ENCODE measurements at regions not wholly inside any gene's neighbourhood (a gene's known extent, or its start where the extent isn't known, plus 50 kb on each side); places are given as distances from the start of the nearest gene placed in this dataset.
A peak's percentile ranks its signal among the peaks of the same experiment; 100 is the strongest.

- no peaks in the 10 kb centered on the region for H3K4me1 Mint-ChIP-seq
- H3K27ac Mint-ChIP-seq (ENCODE audit: low read depth): no peak overlapping the region
- H3K36me3 Mint-ChIP-seq (ENCODE audit: insufficient read depth): peaks cover 1% of the 10 kb centered on the region
- no peak overlapping the region for H3K4me3 Mint-ChIP-seq
- ATAC-seq (replicated peaks; ENCODE audit: extremely low read depth, poor library complexity, severe bottlenecking) (no peak), DNase-seq (ENCODE audit: low spot score in 2 of 2) (no peak)
- H3K27me3 Mint-ChIP-seq: no peaks in the 10 kb centered on the region
- no peaks in the 10 kb centered on the region for H3K9me3 Mint-ChIP-seq
These were observed 50.2 kb upstream of the CCND2 start for GRCh38 chr12:4223273-4223845.

DNA sequence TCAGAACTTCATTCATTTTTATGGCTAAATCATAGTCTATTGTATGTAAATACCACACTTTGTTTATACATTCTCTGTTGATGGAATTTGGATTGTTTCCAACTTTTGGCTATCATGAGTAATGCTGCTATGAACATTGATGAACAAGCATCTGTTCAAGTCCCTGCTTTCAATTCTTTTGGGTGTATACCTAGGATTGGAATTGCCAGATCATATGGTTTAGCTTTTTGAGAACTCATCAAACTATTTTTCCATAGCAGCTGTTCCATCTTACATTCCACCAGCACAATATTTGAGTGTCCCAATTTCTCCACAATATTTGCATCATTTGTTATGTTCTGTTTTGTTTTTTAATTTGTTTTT is 52.3 kb upstream of the CCND2 start:
- Mint-ChIP-seq H3K27ac (ENCODE audit: low read depth) (no peak overlapping the region), H3K27me3 (no peaks in the 10 kb centered on the region), H3K4me3 (no peak overlapping the region), H3K9me3 (no peaks in the 10 kb centered on the region), H3K36me3 (ENCODE audit: insufficient read depth) (peaks cover 1% of the 10 kb centered on the region), H3K4me1 (peaks cover 21% of the 10 kb centered on the region)
- no peak for DNase-seq (ENCODE audit: low spot score in 2 of 2)
- ATAC-seq (replicated peaks; ENCODE audit: extremely low read depth, poor library complexity, severe bottlenecking): no peak

- Mint-ChIP-seq H3K27me3 (no peaks in the 10 kb centered on the region), H3K27ac (ENCODE audit: low read depth) (no peak overlapping the region), H3K36me3 (ENCODE audit: insufficient read depth) (peaks cover 1% of the 10 kb centered on the region), H3K4me3 (no peak overlapping the region), H3K9me3 (no peaks in the 10 kb centered on the region), H3K4me1 (peaks cover 26% of the 10 kb centered on the region)
- ATAC-seq (replicated peaks; ENCODE audit: extremely low read depth, poor library complexity, severe bottlenecking): no peak
- no peak for DNase-seq (ENCODE audit: low spot score in 2 of 2)
These were observed 52.9 kb upstream of the CCND2 start for GRCh38 chr12:4220536-4221257.

DNA sequence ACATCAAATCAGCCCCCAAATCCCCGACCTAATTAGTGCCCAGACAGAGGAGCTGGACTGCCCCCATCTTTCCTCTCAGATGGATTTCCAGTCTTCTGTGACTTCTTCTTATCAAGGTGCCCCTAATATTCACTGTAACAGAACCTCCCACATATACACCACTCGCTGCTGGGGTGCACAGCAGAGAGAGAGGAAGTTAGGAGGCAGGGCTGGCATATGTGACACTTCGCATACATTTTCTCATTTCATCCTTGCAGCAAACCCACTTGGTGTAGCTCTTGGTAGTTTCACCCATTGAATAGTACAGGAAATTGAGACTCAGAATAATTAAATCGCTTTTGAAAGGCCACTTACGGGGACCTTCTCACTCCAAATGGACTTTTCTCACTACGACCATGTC is 56.5 kb upstream of the CCND2 start:
- ATAC-seq (replicated peaks; ENCODE audit: extremely low read depth, poor library complexity, severe bottlenecking) (peak; percentile 77), DNase-seq (ENCODE audit: low spot score in 2 of 2) (no peak)
- Mint-ChIP-seq H3K27me3 (no peaks in the 10 kb centered on the region), H3K27ac (ENCODE audit: low read depth) (peak overlapping the region; percentile 88), H3K4me3 (peak overlapping the region; percentile 52), H3K9me3 (no peaks in the 10 kb centered on the region), H3K4me1 (peaks cover 41% of the 10 kb centered on the region), H3K36me3 (ENCODE audit: insufficient read depth) (peaks cover 5% of the 10 kb centered on the region)

- no peaks in the 10 kb centered on the region for H3K27me3 Mint-ChIP-seq
- H3K4me1 Mint-ChIP-seq: peaks cover 41% of the 10 kb centered on the region
- H3K27ac Mint-ChIP-seq (ENCODE audit: low read depth): peak overlapping the region; percentile 88
- peak overlapping the region; percentile 52 for H3K4me3 Mint-ChIP-seq
- DNase-seq (ENCODE audit: low spot score in 2 of 2) (peak in 1 of 2 donors; percentile 9), ATAC-seq (replicated peaks; ENCODE audit: extremely low read depth, poor library complexity, severe bottlenecking) (no peak)
- H3K36me3 Mint-ChIP-seq (ENCODE audit: insufficient read depth): peaks cover 5% of the 10 kb centered on the region
- H3K9me3 Mint-ChIP-seq: no peaks in the 10 kb centered on the region
These were observed 57.2 kb upstream of the CCND2 start for GRCh38 chr12:4216187-4216927.

- Mint-ChIP-seq H3K27ac (ENCODE audit: low read depth) (peak overlapping the region; percentile 88), H3K4me3 (peak overlapping the region; percentile 59), H3K4me1 (peaks cover 41% of the 10 kb centered on the region), H3K9me3 (no peaks in the 10 kb centered on the region), H3K27me3 (no peaks in the 10 kb centered on the region), H3K36me3 (ENCODE audit: insufficient read depth) (peaks cover 4% of the 10 kb centered on the region)
- ATAC-seq (replicated peaks; ENCODE audit: extremely low read depth, poor library complexity, severe bottlenecking) (peak; percentile 53), DNase-seq (ENCODE audit: low spot score in 2 of 2) (peak in 1 of 2 donors; percentile 34)
These were observed 58.1 kb upstream of the CCND2 start for GRCh38 chr12:4215229-4216186.

DNA sequence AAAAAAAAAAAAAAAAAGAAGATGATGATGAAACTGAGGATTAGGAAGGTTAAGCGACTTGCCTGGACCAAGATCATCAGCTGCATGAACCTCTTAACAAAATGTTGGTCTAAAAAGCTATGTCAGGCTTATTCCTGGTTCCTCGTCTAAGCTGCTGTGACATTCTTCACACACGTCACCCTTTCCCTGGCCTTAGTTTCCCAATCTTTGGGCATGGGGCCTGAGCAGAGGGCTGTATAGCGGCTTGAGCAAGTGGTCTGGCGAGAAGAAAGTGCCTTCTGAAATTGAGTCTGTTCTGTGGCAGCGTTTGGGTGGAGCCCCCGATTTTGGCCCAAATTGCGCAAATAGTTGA is 58.7 kb upstream of the CCND2 start:
- H3K4me3 Mint-ChIP-seq: peak overlapping the region; percentile 59
- DNase-seq (ENCODE audit: low spot score in 2 of 2) (no peak), ATAC-seq (replicated peaks; ENCODE audit: extremely low read depth, poor library complexity, severe bottlenecking) (no peak)
- H3K27ac Mint-ChIP-seq (ENCODE audit: low read depth): peak overlapping the region; percentile 88
- peaks cover 4% of the 10 kb centered on the region for H3K36me3 Mint-ChIP-seq (ENCODE audit: insufficient read depth)
- H3K4me1 Mint-ChIP-seq: peaks cover 41% of the 10 kb centered on the region
- H3K9me3 Mint-ChIP-seq: no peaks in the 10 kb centered on the region
- no peaks in the 10 kb centered on the region for H3K27me3 Mint-ChIP-seq

DNA sequence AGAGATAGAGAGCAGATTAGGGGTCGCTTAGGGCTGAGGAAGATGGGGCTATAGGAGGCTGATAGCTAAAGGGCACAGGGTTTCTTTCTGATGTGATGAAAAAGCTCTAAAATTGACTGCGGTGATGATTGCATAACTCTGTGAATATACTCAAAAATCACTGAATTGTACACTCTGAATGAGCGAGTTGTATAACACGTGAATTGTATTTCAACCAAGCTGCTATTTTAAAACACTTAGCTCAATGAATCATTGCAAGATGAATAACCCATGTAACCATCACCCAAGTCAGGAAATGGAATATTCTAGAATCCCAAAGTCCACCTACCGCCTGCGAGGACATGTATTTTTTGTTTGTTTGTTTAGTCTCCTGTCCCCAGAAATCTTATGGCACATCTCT is 60.1 kb upstream of the CCND2 start:
- peaks cover 4% of the 10 kb centered on the region for H3K36me3 Mint-ChIP-seq (ENCODE audit: insufficient read depth)
- no peak overlapping the region for H3K27ac Mint-ChIP-seq (ENCODE audit: low read depth)

DNA sequence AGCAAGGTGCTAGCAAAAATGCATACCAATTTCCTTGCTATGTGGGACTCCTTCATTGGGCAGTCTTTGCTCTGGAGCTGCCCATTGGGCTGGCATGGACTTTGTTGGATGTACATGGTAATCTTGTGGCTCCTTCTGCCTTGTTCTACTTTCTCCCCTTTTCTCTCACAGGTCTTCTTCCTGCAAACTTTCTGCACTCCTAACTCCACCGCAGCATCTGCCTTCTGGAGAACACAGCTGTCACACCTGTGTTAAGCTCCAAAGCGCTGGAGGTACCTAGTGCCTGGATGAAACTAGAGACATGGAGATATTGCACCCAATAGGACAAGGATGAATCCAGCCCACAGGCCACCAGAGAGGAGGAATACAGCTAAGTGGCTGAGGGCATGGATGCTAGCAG is 60.7 kb upstream of the CCND2 start:
- H3K36me3 Mint-ChIP-seq (ENCODE audit: insufficient read depth): peaks cover 4% of the 10 kb centered on the region
- H3K27me3 Mint-ChIP-seq: no peaks in the 10 kb centered on the region
- H3K4me1 Mint-ChIP-seq: peaks cover 37% of the 10 kb centered on the region
- no peak overlapping the region for H3K27ac Mint-ChIP-seq (ENCODE audit: low read depth)
- DNase-seq (ENCODE audit: low spot score in 2 of 2): no peak
- no peaks in the 10 kb centered on the region for H3K9me3 Mint-ChIP-seq
- H3K4me3 Mint-ChIP-seq: no peak overlapping the region
- ATAC-seq (replicated peaks; ENCODE audit: extremely low read depth, poor library complexity, severe bottlenecking): no peak

More for the DNA sequence above, 60.1 kb upstream of the CCND2 start:
- DNase-seq (ENCODE audit: low spot score in 2 of 2): no peak
- H3K4me1 Mint-ChIP-seq: peaks cover 41% of the 10 kb centered on the region
- no peaks in the 10 kb centered on the region for H3K27me3 Mint-ChIP-seq
- no peak for ATAC-seq (replicated peaks; ENCODE audit: extremely low read depth, poor library complexity, severe bottlenecking)
- H3K4me3 Mint-ChIP-seq: no peak overlapping the region
- no peaks in the 10 kb centered on the region for H3K9me3 Mint-ChIP-seq

DNA sequence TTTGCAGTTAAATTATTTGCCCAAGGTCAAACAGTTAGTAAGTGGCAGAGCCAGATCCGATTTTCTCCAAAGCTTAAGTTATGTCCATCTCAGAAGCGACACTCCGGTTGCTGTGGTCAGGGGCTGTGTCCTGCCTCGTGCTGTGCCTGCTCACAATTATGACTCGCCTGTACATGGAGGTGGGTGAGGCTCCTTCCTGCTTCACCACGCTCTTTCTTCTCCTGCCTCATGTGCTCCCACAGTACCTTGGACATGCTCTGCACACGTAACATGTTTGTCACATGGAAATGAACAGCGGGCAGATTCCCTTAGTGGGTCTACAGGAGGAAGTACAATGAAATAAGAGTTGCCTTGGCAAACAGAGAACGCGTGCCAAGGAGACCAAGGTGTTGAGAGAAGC is 62.2 kb upstream of the CCND2 start:
- Mint-ChIP-seq H3K27me3 (no peaks in the 10 kb centered on the region), H3K27ac (ENCODE audit: low read depth) (no peak overlapping the region), H3K4me3 (no peak overlapping the region), H3K4me1 (peaks cover 22% of the 10 kb centered on the region), H3K36me3 (ENCODE audit: insufficient read depth) (peaks cover 4% of the 10 kb centered on the region), H3K9me3 (no peaks in the 10 kb centered on the region)
- ATAC-seq (replicated peaks; ENCODE audit: extremely low read depth, poor library complexity, severe bottlenecking) (no peak), DNase-seq (ENCODE audit: low spot score in 2 of 2) (no peak)

GRCh38 chr12:4210183-4210582 is 63.4 kb upstream of the CCND2 start:
- Mint-ChIP-seq H3K4me1 (peaks cover 11% of the 10 kb centered on the region), H3K27me3 (peaks cover 4% of the 10 kb centered on the region), H3K27ac (ENCODE audit: low read depth) (no peak overlapping the region), H3K36me3 (ENCODE audit: insufficient read depth) (peaks cover 2% of the 10 kb centered on the region), H3K4me3 (no peak overlapping the region), H3K9me3 (no peaks in the 10 kb centered on the region)
- no peak for ATAC-seq (replicated peaks; ENCODE audit: extremely low read depth, poor library complexity, severe bottlenecking)
- DNase-seq (ENCODE audit: low spot score in 2 of 2): no peak

DNA sequence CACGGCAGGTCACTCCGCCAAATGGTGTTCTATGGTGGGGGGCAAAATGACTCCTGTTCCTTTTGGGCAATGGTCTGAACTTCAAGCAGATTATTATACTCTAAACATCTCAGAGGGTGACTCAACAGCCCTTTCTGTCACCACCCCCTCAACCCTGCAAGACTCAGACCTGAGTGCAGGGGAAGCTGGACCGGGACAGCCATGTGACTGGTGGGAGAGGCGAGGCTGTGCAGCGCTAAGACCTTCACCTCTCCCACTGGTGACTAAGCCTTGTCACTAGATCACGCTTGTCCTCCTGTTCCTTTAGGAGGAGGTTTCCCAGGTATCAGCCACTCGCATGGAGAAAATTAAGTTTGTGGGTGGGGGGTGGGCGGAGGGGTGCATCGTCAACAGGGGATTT is 67.1 kb upstream of the CCND2 start:
- peaks cover 8% of the 10 kb centered on the region for H3K27me3 Mint-ChIP-seq
- no peak overlapping the region for H3K27ac Mint-ChIP-seq (ENCODE audit: low read depth)
- no peaks in the 10 kb centered on the region for H3K9me3 Mint-ChIP-seq
- no peak for DNase-seq (ENCODE audit: low spot score in 2 of 2)
- ATAC-seq (replicated peaks; ENCODE audit: extremely low read depth, poor library complexity, severe bottlenecking): no peak
- no peaks in the 10 kb centered on the region for H3K36me3 Mint-ChIP-seq (ENCODE audit: insufficient read depth)
- no peaks in the 10 kb centered on the region for H3K4me1 Mint-ChIP-seq
- no peak overlapping the region for H3K4me3 Mint-ChIP-seq

All from central memory CD8-positive, alpha-beta T cell (primary cell).